ENCODE measurements at regions not wholly inside any gene's neighbourhood (a gene's known extent, or its start where the extent isn't known, plus 50 kb on each side); places are given as distances from the start of the nearest gene placed in this dataset.
"Not testable (repeated sequence)": the region's sequence is repeated elsewhere in the genome, so short reads cannot be mapped to it uniquely, and the experiment has no call there.

GRCh38 chr1:232162001-232162400 is 467.9 kb downstream of the SIPA1L2 start:
- DNase-seq (ENCODE audit: low spot score): no peak

- not testable (repeated sequence) for DNase-seq (ENCODE audit: low spot score)
Observed at GRCh38 chr1:232158558-232158957, 471.4 kb downstream of the SIPA1L2 start.

- DNase-seq (ENCODE audit: low spot score): not testable (repeated sequence)
Observed at GRCh38 chr1:232156070-232156469, 473.9 kb downstream of the SIPA1L2 start.

- DNase-seq (ENCODE audit: low spot score): no peak
Observed at GRCh38 chr1:232153652-232154051, 476.3 kb downstream of the SIPA1L2 start.

- DNase-seq (ENCODE audit: low spot score): no peak
Observed at GRCh38 chr1:232150770-232151548, 479.0 kb downstream of the SIPA1L2 start.

GRCh38 chr1:232149287-232150201 is 480.4 kb downstream of the SIPA1L2 start:
- no peak for DNase-seq (ENCODE audit: low spot score)

- no peak for DNase-seq (ENCODE audit: low spot score)
Observed at GRCh38 chr1:232147215-232147614, 482.7 kb downstream of the SIPA1L2 start.

- no peak for DNase-seq (ENCODE audit: low spot score)
Observed at GRCh38 chr1:232146514-232146913, 483.4 kb downstream of the SIPA1L2 start.

GRCh38 chr1:232145768-232146167 is 484.2 kb downstream of the SIPA1L2 start:
- no peak for DNase-seq (ENCODE audit: low spot score)

GRCh38 chr1:232144696-232145230 is 485.2 kb downstream of the SIPA1L2 start:
- no peak for DNase-seq (ENCODE audit: low spot score)

GRCh38 chr1:232143315-232143886 is 486.5 kb downstream of the SIPA1L2 start:
- DNase-seq (ENCODE audit: low spot score): peak; percentile 41

GRCh38 chr1:232142403-232143314 is 487.3 kb downstream of the SIPA1L2 start:
- DNase-seq (ENCODE audit: low spot score): peak; percentile 43

GRCh38 chr1:232141167-232141448 is 488.8 kb downstream of the SIPA1L2 start:
- DNase-seq (ENCODE audit: low spot score): not testable (repeated sequence)

- no peak for DNase-seq (ENCODE audit: low spot score)
Observed at GRCh38 chr1:232140419-232141166, 489.3 kb downstream of the SIPA1L2 start.

GRCh38 chr1:232139444-232139843 is 490.5 kb downstream of the SIPA1L2 start:
- no peak for DNase-seq (ENCODE audit: low spot score)

GRCh38 chr1:232138044-232138443 is 491.9 kb downstream of the SIPA1L2 start:
- no peak for DNase-seq (ENCODE audit: low spot score)

GRCh38 chr1:232137066-232137465 is 492.9 kb downstream of the SIPA1L2 start:
- no peak for DNase-seq (ENCODE audit: low spot score)

- no peak for DNase-seq (ENCODE audit: low spot score)
Observed at GRCh38 chr1:232136136-232136535, 493.8 kb downstream of the SIPA1L2 start.

- DNase-seq (ENCODE audit: low spot score): no peak
Observed at GRCh38 chr1:232134365-232134764, 495.6 kb downstream of the SIPA1L2 start.

GRCh38 chr1:232132572-232132971 is 497.4 kb downstream of the SIPA1L2 start:
- DNase-seq (ENCODE audit: low spot score): no peak

Measured in D341Med (cell line).